ENCODE measurements at regions not wholly inside any gene's neighbourhood (a gene's known extent, or its start where the extent isn't known, plus 50 kb on each side); places are given as distances from the start of the nearest gene placed in this dataset.

DNA sequence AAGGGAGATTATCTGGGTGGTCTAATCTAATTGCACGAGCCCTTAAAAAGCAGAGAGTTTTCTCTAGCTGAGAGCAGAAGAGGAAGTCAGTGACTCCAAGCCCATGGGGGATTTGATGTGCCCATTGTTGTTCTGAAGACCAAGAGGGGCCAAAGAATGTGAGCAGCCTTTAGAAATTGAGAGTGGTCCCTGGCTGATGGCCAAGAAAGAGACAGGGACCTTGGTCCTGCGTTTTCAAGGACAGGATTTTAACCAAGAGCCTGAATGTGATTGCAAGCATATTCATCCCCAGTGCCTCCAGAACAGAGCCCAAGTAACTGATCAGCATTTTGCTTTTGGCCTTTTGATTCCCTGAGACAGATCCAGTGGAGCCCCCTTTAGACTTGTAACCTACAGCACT lies 1353.9 kb downstream of the AACS start:
- no peak overlapping the region for H3K27ac ChIP-seq

DNA sequence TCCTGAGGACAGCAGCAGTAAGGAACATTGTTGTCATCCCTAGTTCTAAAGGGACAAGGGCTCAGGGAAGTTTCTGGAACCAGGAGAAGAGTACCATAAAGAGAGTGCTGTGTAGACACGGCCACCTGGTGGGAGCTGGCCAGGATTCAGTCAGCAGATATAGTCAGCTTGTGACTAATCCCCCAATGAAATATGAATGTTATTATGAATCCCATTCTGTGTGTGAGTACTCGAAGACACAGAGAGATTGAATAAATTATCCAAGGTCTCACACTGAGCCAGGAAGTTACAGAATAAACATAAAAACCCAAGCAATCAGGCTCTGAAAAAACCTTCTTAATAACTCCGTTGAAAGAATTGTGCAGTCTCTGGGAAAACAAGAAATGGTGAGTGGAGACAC lies 1359.5 kb downstream of the AACS start:
- Histone ChIP-seq H3K4me1 (no peaks in the 10 kb centered on the region), H3K4me3 (no peak overlapping the region), H3K27me3 (no peaks in the 10 kb centered on the region), H3K9me3 (no peaks in the 10 kb centered on the region), H3K36me3 (no peaks in the 10 kb centered on the region), H3K27ac (no peak overlapping the region)
- 55% methylated on average over 2 of the region's 3 CpGs for WGBS (ENCODE audit: insufficient coverage, low coverage, low lambda C conversion rate, missing lambda C conversion rate)
- TF ChIP-seq, protein P1, sequence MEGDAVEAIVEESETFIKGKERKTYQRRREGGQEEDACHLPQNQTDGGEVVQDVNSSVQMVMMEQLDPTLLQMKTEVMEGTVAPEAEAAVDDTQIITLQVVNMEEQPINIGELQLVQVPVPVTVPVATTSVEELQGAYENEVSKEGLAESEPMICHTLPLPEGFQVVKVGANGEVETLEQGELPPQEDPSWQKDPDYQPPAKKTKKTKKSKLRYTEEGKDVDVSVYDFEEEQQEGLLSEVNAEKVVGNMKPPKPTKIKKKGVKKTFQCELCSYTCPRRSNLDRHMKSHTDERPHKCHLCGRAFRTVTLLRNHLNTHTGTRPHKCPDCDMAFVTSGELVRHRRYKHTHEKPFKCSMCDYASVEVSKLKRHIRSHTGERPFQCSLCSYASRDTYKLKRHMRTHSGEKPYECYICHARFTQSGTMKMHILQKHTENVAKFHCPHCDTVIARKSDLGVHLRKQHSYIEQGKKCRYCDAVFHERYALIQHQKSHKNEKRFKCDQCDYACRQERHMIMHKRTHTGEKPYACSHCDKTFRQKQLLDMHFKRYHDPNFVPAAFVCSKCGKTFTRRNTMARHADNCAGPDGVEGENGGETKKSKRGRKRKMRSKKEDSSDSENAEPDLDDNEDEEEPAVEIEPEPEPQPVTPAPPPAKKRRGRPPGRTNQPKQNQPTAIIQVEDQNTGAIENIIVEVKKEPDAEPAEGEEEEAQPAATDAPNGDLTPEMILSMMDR (IDR thresholded peaks at IDR 0.05) = no peak
- TF ChIP-seq POLR2A (IDR thresholded peaks at IDR 0.05) = no peak
- no peak for DNase-seq
- ATAC-seq = no peak
- intact Hi-C loops (cut with DNase I) = no loop called here

More for the DNA sequence above, 1353.9 kb downstream of the AACS start:
- Histone ChIP-seq H3K27me3 (no peaks in the 10 kb centered on the region), H3K4me1 (no peaks in the 10 kb centered on the region), H3K9me3 (no peaks in the 10 kb centered on the region), H3K36me3 (no peaks in the 10 kb centered on the region), H3K4me3 (no peak overlapping the region)
- WGBS (ENCODE audit: insufficient coverage, low coverage, low lambda C conversion rate, missing lambda C conversion rate) = 56% methylated on average over 2 of the region's 2 CpGs
- DNase-seq = no peak
- no peak for ATAC-seq
- intact Hi-C loops (cut with DNase I) = no loop called here
- TF ChIP-seq POLR2A (IDR thresholded peaks at IDR 0.05) = no peak
- TF ChIP-seq, protein P1 (IDR thresholded peaks at IDR 0.05) = no peak

DNA sequence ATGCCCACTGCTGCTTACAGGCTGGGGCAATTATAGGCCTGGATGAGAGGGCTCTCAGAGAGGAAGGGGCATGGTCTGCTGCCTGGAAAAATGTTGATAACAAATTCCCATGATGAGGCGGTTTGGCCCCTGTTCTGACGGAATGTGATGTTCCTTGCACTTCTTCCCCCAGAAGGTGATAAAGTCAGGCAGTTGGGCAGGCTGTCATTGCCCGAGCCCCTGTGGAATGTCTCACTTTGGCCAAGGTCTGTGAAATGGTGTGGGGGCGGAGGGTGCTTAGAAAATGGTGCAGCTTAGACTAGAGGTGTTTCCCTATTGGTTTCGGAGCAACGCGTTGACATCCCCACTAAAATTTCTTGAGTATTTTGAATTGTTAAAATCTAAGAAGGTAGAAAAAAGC lies 1360.0 kb downstream of the AACS start:
- ATAC-seq (no peak), DNase-seq (no peak)
- intact Hi-C loops (cut with DNase I) = no loop called here
- H3K27ac ChIP-seq = no peak overlapping the region
- no peaks in the 10 kb centered on the region for H3K9me3 ChIP-seq
- H3K4me3 ChIP-seq = no peak overlapping the region
- H3K36me3 ChIP-seq = no peaks in the 10 kb centered on the region
- H3K4me1 ChIP-seq = no peaks in the 10 kb centered on the region
- 76% methylated on average over 4 of the region's 7 CpGs for WGBS (ENCODE audit: insufficient coverage, low coverage, low lambda C conversion rate, missing lambda C conversion rate)
- TF ChIP-seq, protein P1 (IDR thresholded peaks at IDR 0.05) = no peak
- TF ChIP-seq POLR2A (IDR thresholded peaks at IDR 0.05) = no peak
- H3K27me3 ChIP-seq = no peaks in the 10 kb centered on the region

DNA sequence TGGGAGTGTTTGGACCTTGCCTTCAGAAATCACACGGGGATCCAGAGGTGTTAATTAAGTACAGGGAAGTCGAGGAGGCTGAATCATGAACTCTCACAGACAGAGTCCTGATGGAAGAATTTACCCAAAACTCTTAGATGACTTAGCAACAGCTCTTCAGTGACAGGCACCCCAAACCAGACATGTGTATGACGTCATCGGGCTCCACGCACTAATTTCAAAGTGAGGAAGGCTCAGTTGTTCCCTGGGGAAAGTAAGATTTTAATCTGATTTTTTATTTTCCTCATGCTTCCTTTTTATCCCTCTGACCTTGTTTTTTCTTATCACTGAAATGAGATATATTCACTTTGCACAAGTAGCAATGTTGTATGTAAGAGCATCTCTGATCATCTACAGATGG lies 1363.5 kb downstream of the AACS start:
- TF ChIP-seq, protein P1 (IDR thresholded peaks at IDR 0.05) = no peak
- TF ChIP-seq POLR2A (IDR thresholded peaks at IDR 0.05) = no peak
- no peaks in the 10 kb centered on the region for H3K9me3 ChIP-seq
- DNase-seq (no peak), ATAC-seq (no peak)
- 53% methylated on average over 3 of the region's 5 CpGs for WGBS (ENCODE audit: insufficient coverage, low coverage, low lambda C conversion rate, missing lambda C conversion rate)
- H3K4me1 ChIP-seq = no peaks in the 10 kb centered on the region
- intact Hi-C loops (cut with DNase I) = no loop called here
- H3K27me3 ChIP-seq = no peaks in the 10 kb centered on the region
- no peaks in the 10 kb centered on the region for H3K36me3 ChIP-seq
- no peak overlapping the region for H3K4me3 ChIP-seq
- H3K27ac ChIP-seq = no peak overlapping the region

DNA sequence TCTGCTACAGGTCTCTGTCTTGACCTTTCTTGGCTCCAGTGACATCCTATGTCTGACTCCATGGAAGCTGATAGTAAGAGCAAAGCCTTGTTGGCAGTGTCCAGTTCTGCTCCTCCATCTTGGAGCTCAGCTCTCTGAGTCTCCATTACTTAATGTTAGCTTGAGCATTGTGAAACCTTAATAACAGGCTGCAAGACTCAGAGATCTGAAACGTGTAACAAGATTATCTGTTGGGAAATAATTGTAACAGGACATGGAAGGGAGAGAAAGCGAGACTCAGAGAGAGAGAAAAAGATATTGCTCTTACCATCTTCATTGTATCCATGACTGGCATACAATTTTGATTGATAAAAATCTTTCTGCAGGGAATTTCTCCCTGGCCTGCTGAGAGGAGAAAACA lies 1365.7 kb downstream of the AACS start:
- Histone ChIP-seq H3K9me3 (no peaks in the 10 kb centered on the region), H3K36me3 (no peaks in the 10 kb centered on the region), H3K4me3 (no peak overlapping the region), H3K27me3 (no peaks in the 10 kb centered on the region), H3K4me1 (no peaks in the 10 kb centered on the region), H3K27ac (no peak overlapping the region)
- TF ChIP-seq POLR2A (IDR thresholded peaks at IDR 0.05) = no peak
- TF ChIP-seq, protein P1 (IDR thresholded peaks at IDR 0.05) = no peak
- ATAC-seq (no peak), DNase-seq (no peak)
- intact Hi-C loops (cut with DNase I) = no loop called here
- 35% methylated on average over 2 of the region's 2 CpGs for WGBS (ENCODE audit: insufficient coverage, low coverage, low lambda C conversion rate, missing lambda C conversion rate)
